HFFc6 (cell line): ENCODE measurements at regions not wholly inside any gene's neighbourhood (a gene's known extent, or its start where the extent isn't known, plus 50 kb on each side); places are given as distances from the start of the nearest gene placed in this dataset.

ENCODE experiments used
- DNase-seq: peaks from one replicate; pipeline ENCODE4 v3.0.0-alpha.2; 2018
- H3K27ac Mint-ChIP-seq: 2 replicates; pipeline ENCODE4 v1.8.0; 2020; ENCODE audit warnings: mild to moderate bottlenecking, mixed read lengths
- H3K27me3 Mint-ChIP-seq: 2 replicates; pipeline ENCODE4 v1.8.0; 2021; ENCODE audit warnings: mild to moderate bottlenecking, moderate library complexity, mixed read lengths; ENCODE audit not compliant: insufficient read depth
- H3K36me3 Mint-ChIP-seq: 2 replicates; pipeline ENCODE4 v1.8.0; 2021; ENCODE audit warnings: low read depth, mixed read lengths
- H3K4me1 Mint-ChIP-seq: 2 replicates; pipeline ENCODE4 v1.8.0; 2020; ENCODE audit warnings: low read depth, mixed read lengths
- H3K4me3 Mint-ChIP-seq: 2 replicates; pipeline ENCODE4 v1.8.0; 2020; ENCODE audit warnings: mild to moderate bottlenecking, moderate library complexity, mixed read lengths
- H3K9me3 Mint-ChIP-seq: 2 replicates; pipeline ENCODE4 v1.8.0; 2020; ENCODE audit warnings: mild to moderate bottlenecking, mixed read lengths
- CTCF ChIP-seq: fragments of 200-600 bp; sonication (generic); IDR thresholded peaks from 2 replicates; pipeline ENCODE4 v1.5.0; 2021; ENCODE audit warnings: antibody characterized with exemption, mild to moderate bottlenecking

DNA sequence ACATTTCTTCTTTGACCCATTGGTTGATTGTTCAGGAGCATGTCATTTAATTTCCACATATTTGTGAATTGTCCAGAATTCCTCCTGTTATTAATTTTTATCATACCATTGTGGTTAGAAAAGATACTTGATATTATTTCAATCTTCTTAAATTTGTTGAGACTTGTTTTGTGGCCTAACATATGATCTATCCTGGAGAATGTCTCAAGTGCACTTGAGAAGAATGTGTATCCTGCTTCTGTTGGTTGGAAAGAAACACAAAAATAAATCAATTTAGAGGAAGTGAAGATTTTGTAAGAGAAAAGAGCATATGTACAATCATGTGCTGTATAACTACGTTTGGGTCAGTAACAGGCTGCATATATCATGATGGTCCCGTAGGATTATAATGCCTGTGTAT, 118.6 kb upstream of the CDC42EP3 start:
- Mint-ChIP-seq H3K4me1 (peaks cover 79% of the 10 kb centered on the region), H3K9me3 (peaks cover 29% of the 10 kb centered on the region), H3K27me3 (peaks cover 3% of the 10 kb centered on the region), H3K36me3 (peaks cover 45% of the 10 kb centered on the region), H3K27ac (no peak overlapping the region; the same call in 1 of the 2 replicates), H3K4me3 (no peak overlapping the region; the same call in 1 of the 2 replicates)
- TF ChIP-seq CTCF, result no peak
- no peak for DNase-seq

DNA sequence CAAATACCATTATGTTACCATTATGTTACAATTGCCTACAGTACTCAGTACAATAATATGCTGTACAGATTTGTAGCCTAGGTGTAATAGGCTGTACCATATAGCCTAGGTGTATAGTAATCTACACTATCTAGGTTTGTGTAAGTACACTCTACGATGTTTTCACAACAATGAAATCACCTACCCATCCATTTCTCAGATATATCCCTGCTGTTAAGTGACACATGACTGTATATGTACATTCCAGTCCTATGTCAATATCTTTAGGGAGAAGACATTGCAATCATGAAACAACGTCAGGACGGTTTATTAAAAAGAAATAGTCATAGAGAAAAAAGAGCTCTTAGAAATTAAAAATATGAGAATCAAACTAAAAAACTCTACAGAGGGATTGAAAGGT, 119.0 kb upstream of the CDC42EP3 start:
- TF ChIP-seq CTCF, result no peak
- H3K4me3 Mint-ChIP-seq, result no peak overlapping the region
- no peak overlapping the region for H3K27ac Mint-ChIP-seq
- DNase-seq, result no peak
- peaks cover 29% of the 10 kb centered on the region for H3K9me3 Mint-ChIP-seq
- peaks cover 45% of the 10 kb centered on the region for H3K36me3 Mint-ChIP-seq
- H3K27me3 Mint-ChIP-seq, result peaks cover 3% of the 10 kb centered on the region
- H3K4me1 Mint-ChIP-seq, result peaks cover 79% of the 10 kb centered on the region

DNA sequence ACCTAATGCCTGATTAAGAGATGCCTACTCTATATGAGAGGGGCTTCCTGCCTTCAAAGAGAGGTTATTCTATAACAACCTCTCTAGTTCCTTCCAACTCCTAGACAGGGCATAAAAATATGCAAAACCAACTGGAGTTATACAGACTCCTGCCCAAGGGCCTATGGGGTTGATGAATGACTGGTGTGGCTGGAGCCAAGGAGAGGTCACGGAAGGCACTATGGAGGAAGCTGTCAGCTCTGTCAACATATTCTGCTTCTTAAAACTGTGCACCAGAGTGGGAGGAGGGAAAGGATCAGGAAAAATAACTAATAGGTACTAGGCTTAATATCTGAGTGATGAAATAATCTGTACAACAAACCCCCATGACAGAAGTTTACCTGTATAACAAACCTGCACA, 120.9 kb upstream of the CDC42EP3 start:
- no peak overlapping the region for H3K4me3 Mint-ChIP-seq
- no peak for TF ChIP-seq CTCF
- H3K9me3 Mint-ChIP-seq, result peaks cover 25% of the 10 kb centered on the region
- peaks cover 79% of the 10 kb centered on the region for H3K4me1 Mint-ChIP-seq
- H3K36me3 Mint-ChIP-seq, result peaks cover 36% of the 10 kb centered on the region
- H3K27ac Mint-ChIP-seq, result no peak overlapping the region
- peaks cover under 1% of the 10 kb centered on the region for H3K27me3 Mint-ChIP-seq
- DNase-seq, result no peak

DNA sequence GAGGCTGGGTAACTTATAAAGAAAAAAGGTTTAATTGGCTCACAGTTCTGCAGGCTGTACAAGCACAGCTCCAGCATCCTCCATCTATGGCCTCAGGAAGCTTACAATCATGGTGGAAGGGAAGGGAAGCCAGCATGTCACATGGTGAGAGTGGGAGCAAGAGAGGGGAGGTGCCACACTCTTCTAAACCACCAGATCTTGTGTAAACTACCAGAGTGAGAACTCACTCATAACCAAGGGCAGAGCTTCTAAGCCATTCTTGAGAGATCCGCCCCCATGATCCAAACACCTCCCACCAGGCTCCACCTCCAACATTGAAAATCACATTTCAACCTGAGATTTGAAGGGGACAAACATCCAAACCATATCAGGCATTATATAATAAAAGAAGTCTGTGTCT, 121.6 kb upstream of the CDC42EP3 start:
- no peak overlapping the region for H3K4me3 Mint-ChIP-seq
- H3K27me3 Mint-ChIP-seq, result no peaks in the 10 kb centered on the region; the same call in none of the 2 replicates
- TF ChIP-seq CTCF, result no peak
- H3K27ac Mint-ChIP-seq, result no peak overlapping the region
- H3K4me1 Mint-ChIP-seq, result peaks cover 84% of the 10 kb centered on the region
- DNase-seq, result no peak
- peaks cover 30% of the 10 kb centered on the region for H3K36me3 Mint-ChIP-seq
- peaks cover 19% of the 10 kb centered on the region for H3K9me3 Mint-ChIP-seq

- peaks cover 2% of the 10 kb centered on the region for H3K9me3 Mint-ChIP-seq
- H3K4me3 Mint-ChIP-seq, result no peak overlapping the region
- H3K27ac Mint-ChIP-seq, result no peak overlapping the region; the same call in 1 of the 2 replicates
- H3K36me3 Mint-ChIP-seq, result peaks cover 12% of the 10 kb centered on the region
- H3K4me1 Mint-ChIP-seq, result peaks cover 93% of the 10 kb centered on the region
- DNase-seq, result no peak
- TF ChIP-seq CTCF, result no peak
- H3K27me3 Mint-ChIP-seq, result no peaks in the 10 kb centered on the region; the same call in none of the 2 replicates
Measured at GRCh38 chr2:37794717-37795116, 123.3 kb upstream of the CDC42EP3 start.

GRCh38 chr2:37795456-37795855, 124.0 kb upstream of the CDC42EP3 start:
- no peak for TF ChIP-seq CTCF
- Mint-ChIP-seq H3K9me3 (no peaks in the 10 kb centered on the region), H3K27me3 (no peaks in the 10 kb centered on the region; the same call in none of the 2 replicates), H3K36me3 (peaks cover 9% of the 10 kb centered on the region), H3K4me1 (peaks cover 93% of the 10 kb centered on the region), H3K4me3 (no peak overlapping the region; the same call in 1 of the 2 replicates), H3K27ac (peak overlapping the region; percentile 59)
- DNase-seq, result no peak
